GM18519 (cell line): ENCODE measurements at regions not wholly inside any gene's neighbourhood (a gene's known extent, or its start where the extent isn't known, plus 50 kb on each side); places are given as distances from the start of the nearest gene placed in this dataset.
"Not testable (repeated sequence)": the region's sequence is repeated elsewhere in the genome, so short reads cannot be mapped to it uniquely, and the experiment has no call there.

Source experiments
- ATAC-seq: cut with Tn5 transposase; IDR thresholded peaks from one replicate; pipeline ENCODE4 v1.9.1; 2021; ENCODE audit warnings: mild to moderate bottlenecking, moderate library complexity; ENCODE audit not compliant: unreplicated experiment, low FRiP score

GRCh38 chr1:188827400-188827799 lies 1650.3 kb downstream of the BRINP3 start:
- no peak for ATAC-seq

GRCh38 chr1:188841111-188841696 lies 1636.5 kb downstream of the BRINP3 start:
- not testable (repeated sequence) for ATAC-seq

- no peak for ATAC-seq
Measured at GRCh38 chr1:188846468-188846867, 1631.2 kb downstream of the BRINP3 start.

- ATAC-seq = no peak
Measured at GRCh38 chr1:188857526-188858087, 1620.1 kb downstream of the BRINP3 start.

GRCh38 chr1:188867614-188868013 lies 1610.0 kb downstream of the BRINP3 start:
- ATAC-seq = no peak

GRCh38 chr1:188871164-188871563 lies 1606.5 kb downstream of the BRINP3 start:
- ATAC-seq = no peak

GRCh38 chr1:188872376-188872775 lies 1605.3 kb downstream of the BRINP3 start:
- no peak for ATAC-seq

GRCh38 chr1:188877668-188878067 lies 1600.0 kb downstream of the BRINP3 start:
- no peak for ATAC-seq

- no peak for ATAC-seq
Measured at GRCh38 chr1:188888386-188888785, 1589.3 kb downstream of the BRINP3 start.

- no peak for ATAC-seq
Measured at GRCh38 chr1:188889166-188889565, 1588.5 kb downstream of the BRINP3 start.

GRCh38 chr1:188891958-188892357 lies 1585.7 kb downstream of the BRINP3 start:
- ATAC-seq = no peak

GRCh38 chr1:188895611-188896010 lies 1582.1 kb downstream of the BRINP3 start:
- no peak for ATAC-seq

- no peak for ATAC-seq
Measured at GRCh38 chr1:188903241-188903640, 1574.4 kb downstream of the BRINP3 start.

GRCh38 chr1:188904201-188904600 lies 1573.5 kb downstream of the BRINP3 start:
- no peak for ATAC-seq

- no peak for ATAC-seq
Measured at GRCh38 chr1:188906921-188907641, 1570.6 kb downstream of the BRINP3 start.

- no peak for ATAC-seq
Measured at GRCh38 chr1:188930382-188930781, 1547.3 kb downstream of the BRINP3 start.

- no peak for ATAC-seq
Measured at GRCh38 chr1:188931506-188931905, 1546.2 kb downstream of the BRINP3 start.

- no peak for ATAC-seq
Measured at GRCh38 chr1:188937965-188938551, 1539.6 kb downstream of the BRINP3 start.

- ATAC-seq = no peak
Measured at GRCh38 chr1:188941986-188942385, 1535.7 kb downstream of the BRINP3 start.

- ATAC-seq = no peak
Measured at GRCh38 chr1:188949701-188950100, 1528.0 kb downstream of the BRINP3 start.

GRCh38 chr1:188958461-188959115 lies 1519.1 kb downstream of the BRINP3 start:
- no peak for ATAC-seq
